Retina (tissue), 1 donor: ENCODE measurements at regions not wholly inside any gene's neighbourhood (a gene's known extent, or its start where the extent isn't known, plus 50 kb on each side); places are given as distances from the start of the nearest gene placed in this dataset.

ENCODE experiments used
- DNase-seq: peaks from one replicate; pipeline ENCODE4 v3.0.0-alpha.2; 2016

DNA sequence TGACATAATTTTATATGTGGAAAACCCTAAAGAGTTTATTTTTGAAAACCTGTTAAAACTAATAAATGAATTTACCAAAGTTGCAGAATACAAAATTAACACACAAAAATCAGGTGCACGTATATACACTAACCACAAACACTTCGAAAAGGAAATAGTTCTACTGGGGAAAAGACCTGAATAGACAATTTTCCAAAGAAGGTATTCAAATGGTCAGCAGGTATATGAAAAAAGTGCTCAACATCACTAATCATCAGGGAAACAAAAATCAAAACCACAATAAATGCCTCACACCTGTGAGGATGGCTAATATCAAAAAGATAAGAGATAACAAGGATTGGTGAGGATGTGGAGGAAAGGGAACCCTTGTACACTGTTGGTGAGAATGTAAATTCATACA lies 110.6 kb downstream of the PXDC1 start:
- DNase-seq: no peak

DNA sequence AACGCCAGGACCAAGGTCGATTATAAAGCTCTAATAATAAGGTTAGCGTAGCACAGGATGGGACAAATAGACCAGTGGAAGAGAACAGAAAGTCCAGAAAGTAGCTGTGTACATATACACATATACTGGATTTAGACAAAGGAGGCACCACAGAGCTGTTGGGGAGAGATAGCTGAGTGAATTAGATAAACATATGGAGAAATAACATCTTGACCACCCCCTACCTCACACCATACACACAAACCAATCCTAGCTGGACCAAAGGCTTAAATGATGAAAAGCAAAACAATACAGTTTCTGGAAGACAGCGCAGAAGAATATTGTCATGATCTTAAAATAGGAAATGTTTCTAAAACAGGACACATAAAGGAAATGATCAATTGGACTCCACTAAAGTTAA lies 112.9 kb downstream of the PXDC1 start:
- no peak for DNase-seq

DNA sequence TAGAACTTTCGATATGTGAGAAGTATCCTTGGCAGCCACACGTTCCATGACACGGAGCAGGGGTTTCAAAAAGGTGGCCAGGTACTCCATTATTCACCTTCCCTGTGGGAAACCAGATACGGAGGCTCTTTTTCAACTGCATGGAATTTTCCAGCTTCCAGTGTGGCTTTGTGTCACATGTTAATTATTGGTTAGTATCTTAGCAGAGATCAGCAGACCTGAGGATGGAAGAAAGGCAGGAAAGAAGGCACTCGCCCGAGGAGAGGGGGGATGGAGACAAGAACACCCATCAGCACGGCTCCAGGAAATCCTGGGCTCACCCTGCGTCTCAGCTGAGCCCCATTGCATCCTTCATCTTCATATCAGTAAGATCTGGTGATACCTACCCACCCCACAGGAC lies 115.5 kb downstream of the PXDC1 start:
- DNase-seq: no peak

DNA sequence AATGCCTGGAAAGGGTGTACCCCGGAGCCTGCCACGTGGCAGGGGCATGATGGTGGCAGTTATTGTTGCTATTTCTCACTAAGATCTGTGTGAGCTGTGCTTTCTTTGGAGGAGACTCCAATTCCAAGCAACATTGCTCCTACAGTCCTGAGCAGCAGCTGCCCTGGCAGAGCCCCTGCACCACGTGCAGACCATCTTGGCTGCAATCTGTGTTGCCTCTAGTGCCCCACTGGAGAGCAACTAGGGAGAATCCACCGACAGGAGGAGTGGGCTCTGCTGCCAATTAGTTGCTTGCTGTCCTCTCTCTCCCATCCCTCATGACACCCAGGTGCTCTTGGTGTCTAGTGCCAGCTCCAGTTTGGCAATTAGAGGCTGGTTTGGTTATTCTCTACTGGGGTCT lies 116.0 kb downstream of the PXDC1 start:
- no peak for DNase-seq

DNA sequence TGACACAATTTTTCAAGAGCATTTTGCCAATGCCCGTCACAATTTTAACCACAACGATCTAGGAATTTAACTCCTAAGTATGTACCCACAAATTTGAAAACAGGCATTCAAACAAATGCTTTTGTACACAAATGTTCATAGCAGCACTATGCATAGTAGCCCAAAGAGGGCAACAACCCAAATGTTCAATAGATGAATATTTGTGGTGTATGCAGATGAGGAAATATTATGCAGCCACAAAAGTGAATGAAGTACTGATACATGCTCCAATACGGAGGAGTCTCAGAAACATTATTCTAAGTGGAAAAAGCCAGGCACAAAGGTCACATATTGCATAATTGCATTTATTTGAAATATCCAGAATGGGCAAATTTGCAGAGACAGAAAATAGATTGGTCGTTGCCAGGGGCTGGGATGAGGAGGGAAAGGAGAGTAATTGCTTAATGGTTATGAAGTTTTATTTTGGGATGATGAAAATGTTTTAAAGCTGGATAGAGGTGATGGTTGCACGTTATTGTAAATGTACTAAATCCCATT lies 117.2 kb downstream of the PXDC1 start:
- no peak for DNase-seq

DNA sequence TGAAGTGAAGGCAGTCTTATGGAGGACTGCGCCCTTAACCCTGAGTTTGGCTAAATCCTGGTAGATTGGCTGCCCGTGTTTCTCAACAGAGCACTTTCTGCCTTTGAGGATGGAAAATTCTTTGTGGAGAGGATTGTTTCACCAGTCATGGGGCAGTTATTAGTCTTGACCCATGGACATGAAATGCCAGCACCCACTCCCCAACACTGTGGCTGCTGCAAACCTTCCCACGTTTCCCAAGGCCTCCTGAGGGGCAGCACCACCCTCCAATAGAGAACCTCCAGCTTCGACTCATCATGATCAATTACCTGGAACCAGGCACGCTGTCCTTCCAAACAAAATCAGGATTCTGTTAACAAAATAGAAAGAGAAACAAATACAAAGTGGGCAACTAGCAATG lies 117.8 kb downstream of the PXDC1 start:
- DNase-seq: no peak

DNA sequence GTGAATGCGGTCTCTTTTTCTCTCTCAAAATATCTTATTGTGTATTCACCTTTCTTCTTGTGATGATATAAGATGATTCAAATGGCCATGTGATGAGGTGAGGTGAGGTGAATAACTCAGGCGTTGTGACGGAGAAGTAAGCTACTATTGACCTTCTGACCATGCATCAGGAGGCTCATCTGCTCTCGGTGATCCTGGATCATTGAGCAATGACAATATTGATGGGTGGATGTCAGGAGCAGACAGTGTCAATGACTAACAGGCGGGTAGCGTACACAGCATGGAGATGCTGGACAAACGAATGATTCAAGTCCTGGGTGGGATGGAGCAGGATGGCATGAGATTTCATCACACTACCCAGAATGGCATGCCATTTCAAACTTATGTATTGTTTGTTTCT lies 119.6 kb downstream of the PXDC1 start:
- DNase-seq: no peak

DNA sequence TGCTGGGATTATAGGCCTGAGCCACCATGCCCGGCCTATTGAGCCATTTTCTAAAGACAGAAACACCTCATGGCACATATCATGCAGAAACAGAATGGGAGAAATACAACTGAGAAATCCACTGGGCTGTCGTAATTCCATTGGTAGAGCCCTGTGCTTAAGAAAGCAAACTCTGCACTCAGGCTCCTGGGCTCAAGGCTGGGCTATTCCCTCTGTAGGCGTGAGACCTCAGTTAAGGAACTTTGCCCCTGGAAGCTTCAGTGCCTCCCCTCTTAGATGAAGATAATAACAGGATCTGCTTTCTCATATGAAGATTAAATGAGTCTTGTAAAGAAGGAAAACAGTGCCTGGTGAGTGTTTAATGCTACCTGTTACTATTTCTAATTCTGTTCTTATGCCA lies 120.3 kb downstream of the PXDC1 start:
- DNase-seq: no peak

DNA sequence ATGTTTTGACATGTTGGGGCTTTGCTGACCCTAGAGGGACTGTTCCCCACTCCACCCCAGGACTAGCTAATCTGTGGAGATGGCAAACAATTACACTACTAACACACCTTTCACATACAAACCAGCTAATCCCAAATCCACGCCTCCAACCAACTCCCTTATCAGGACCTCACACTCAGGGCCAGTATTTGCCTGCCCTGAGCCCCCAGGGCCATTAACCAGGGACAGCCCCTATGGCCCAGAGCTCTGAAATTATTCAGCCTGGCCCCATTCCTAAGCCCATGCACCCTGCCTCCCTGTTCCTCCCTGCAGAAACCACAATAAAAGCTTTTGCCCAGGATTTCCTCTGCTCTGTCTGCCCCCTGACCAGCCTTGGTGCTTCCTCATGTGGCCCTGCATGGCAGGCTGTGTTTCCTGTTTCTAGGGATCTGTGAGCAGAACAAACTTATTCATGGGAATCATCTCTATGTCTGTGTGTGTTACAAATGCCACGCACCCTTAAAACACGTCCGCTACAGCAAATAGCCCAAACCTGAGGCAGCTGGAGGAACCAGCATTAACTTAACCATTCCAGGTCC lies 121.2 kb downstream of the PXDC1 start:
- no peak for DNase-seq

DNA sequence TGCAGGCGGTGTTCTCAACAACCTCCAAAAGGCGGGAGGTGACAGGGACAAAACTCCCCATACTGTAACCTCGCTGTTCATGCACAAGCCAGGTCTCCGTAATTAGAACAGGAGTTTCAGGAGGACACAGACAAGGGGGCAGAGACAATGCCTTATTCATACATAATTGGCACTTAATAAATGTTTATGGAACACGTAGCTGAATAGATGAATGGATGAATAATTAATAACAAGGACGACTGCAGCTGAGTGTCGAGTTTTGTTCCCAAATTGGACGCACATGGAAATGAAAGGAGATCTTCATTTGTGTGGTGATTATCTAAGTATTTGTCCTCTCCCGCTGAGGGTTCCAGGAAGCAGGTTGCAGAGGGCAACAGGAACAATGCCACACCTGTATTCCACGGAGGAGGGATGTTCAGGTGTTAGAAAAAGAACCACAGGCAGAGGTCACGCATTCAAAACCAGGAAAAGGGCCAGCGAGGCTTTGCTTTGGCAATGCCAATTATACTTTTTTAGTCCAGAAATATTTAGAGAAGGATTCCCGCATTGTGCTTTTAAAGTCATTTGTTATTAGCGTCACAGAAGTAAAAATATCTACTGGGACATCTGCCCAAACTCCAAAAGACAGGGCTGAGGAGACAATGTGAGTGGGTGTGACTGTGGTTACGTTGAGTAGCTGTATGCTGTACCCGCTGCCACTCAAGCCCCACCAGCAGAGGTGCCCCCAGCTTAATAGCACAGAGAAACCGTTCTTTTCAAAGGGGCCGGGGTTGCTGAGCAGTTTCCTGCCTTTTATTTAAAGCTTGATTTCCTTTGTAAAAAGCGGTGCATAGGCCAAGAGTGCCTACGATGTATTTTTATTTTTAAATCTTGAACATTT lies 123.3 kb downstream of the PXDC1 start:
- DNase-seq: peak; percentile 70

DNA sequence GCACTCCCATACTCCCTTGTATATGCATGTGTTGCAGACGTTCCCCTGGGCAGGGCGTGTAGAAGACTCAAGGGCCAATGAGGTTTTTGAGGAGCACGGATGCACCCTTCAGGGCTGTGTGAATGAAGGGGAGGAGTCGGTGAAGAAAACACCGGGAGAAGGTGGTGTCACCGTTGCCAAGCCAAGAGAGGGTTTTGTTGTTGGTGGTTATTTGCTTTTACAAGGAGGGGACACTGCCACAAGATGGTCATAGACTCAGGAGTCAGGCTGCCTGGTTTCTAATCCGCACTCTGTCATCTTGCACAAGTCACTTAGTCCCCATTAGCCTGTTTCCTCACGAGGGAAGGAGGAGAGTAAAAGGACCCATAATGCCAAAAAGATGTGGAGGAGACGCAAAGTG lies 124.0 kb downstream of the PXDC1 start:
- no peak for DNase-seq

DNA sequence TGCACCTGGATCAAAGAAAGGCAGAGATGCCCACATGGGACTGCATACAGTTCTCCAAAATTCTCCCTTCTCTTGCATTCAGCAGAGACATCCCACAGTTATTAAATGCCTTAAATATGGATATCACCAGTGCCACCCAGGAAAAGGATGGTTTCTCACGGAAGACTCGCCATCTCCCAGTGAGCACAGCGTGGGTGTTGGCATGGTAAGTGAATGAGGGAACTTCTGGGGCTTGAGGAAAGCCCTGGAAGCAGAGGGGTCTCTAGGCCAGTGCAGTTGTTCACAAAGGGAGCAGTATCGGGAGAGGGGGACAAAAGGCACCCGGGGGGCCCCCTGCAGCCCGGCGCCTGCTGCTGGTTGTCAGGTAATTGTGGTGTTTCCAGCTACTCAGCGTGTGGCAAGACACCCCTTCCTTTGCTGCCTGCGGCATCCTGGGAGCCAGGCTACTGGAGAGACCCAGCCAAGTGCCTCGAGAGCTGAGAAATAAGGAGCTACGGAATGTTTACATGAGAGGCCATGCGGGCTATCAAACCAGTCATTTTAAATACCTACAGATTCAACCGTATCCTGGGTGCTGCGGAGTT lies 125.4 kb downstream of the PXDC1 start:
- peak; percentile 29 for DNase-seq

DNA sequence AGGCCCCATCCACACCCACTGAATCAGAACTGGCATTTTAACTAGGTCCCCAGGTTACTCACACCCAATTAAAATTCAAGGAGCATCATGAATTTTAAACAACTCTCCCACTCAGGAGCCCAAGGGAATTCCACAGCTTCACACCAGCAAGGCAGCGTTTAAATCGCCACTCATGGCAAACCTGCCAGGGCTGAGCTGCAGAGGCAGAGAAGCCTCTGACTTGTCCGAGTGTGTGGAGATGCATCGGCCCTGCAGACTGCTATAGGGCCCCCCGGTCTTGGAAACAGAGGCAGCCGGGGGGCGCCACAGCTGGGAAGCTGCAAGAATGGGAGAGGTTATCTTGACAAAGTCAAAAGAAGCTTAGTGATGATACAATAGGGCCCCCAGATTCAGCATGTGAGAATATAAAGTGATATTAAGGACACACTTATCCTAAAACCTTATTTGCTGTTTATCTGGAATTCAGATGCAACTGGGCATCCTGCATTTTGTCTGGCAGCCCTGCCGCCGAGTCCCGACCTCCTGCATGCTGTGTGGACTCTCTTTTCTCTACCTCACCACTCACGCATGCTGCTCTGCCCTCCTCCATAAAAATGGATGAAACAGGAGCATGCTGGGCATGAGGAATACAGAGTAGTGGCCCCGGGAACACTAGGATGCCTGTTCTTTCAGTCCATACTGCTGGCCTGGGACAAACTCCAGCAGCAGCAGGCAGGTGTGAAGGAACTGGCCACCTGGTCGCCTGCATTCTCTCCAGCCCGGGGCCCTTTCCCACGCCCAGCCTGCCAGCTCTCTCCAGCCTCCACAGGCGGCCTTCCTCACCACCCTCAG lies 126.1 kb downstream of the PXDC1 start:
- peak; percentile 41 for DNase-seq

DNA sequence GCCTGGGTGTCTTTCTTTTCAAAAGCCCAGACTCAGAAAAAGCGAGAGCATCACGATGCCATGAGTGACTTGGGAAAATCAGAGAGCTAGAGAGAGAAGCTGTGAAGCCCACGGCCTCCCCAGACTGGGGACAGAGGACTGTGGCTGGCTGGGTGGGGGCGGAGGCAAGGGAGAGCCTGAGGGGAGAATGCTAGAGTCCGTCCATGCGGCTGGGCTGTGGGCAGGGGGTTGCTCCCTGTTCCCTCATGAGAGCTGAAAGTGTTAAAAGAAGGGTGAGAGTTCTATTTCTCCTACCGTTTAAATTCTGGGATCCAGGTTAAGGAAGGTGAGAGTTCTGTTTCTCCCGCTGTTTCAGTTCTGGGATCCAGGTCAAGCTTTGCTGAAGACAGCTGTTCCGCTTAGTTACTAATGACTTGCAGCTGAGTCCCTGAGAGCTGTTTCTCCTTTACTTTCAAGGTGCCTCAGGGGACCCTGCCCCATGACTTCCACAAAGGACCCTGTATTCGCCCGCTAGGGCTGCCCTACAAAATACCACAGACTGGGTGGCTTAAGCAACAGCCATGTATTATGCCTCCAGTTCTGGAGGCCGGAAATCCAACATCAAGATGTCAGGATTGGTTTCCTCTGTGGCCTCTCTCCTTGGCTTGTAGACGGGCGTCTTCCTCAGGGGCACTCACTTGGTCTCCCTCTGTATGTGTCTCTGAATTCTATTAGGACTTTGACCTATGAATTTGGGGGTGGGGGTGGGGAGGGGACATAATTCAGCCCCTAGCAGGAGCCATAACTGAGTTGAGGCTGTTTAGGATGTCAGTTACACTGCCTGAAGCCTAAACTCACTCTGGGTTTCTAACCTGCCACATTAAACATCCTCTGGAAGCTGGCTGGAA lies 127.0 kb downstream of the PXDC1 start:
- DNase-seq: peak; percentile 54

DNA sequence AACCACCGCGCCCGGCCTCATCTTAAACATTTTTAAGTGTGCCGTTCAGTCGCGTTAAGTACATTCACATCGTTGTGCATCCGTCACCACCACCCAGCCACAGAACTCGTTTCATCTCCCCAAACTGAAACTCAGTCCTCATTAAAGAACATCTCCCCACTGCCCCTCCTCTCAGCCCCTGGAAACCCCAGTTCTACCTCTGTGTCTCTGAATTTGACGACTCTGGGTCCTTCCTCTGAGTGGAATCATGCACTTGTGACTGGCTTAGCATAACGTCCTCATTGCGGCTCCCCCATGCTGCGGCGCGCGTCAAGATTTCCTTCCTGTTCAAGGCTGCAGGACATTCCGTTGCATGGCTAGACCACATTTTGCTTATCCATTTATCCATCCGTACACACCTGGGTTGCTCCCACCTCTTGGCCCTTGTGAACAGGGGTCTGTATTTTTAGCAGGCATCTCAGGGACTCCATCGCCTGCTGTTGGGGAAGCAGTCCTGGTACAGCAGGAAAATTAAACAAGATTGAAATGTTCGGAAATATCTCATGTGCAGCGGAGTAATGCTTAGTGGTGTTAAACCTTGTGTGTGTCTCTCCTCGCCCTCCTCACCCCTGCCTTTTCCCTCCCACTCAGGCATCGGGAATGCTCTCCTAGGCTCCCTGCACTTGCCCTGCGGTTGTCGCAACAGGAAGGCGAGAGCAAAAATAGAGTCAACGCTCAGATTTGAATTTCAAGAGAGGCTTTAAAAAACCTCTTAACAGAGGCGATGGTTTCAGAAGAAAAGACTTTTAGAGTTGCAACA lies 127.9 kb downstream of the PXDC1 start:
- DNase-seq: no peak

DNA sequence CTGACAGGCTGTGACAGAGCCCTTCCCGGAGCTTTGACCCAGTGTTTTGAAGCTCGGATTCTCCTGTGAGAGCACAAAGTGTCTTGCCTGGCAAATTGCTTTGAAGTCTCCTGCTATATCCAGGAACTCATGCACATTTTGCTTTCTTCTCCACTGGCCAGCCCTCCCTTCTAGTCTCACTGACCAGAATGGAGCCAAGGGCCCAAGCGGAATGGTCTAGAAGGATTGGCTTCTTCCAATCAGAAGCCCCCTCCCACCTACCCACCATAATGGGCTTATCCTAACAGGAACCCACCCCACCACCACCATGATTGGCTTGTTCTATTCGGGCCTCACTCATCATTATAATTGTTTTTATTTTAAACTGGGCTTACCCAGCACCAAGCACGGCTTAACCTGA lies 130.1 kb downstream of the PXDC1 start:
- no peak for DNase-seq

DNA sequence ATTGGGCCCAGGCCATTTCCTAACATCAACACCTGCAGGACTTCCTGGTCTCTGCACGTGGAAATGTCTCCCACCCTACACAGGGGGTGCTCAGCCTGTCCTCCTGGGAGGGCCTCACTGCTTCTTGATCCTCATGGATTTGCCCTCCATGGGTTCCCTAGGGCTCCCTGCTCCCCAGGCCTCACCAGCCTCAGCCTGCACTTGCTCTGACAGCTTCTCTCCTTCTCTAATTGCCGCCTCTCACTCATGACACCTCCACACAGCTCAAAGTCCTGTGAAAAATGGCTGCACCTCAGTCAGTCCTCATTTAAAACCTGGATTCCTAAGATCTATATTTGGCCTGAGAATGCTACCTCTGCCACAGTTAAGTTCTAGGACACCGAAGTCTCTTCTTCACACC lies 130.6 kb downstream of the PXDC1 start:
- no peak for DNase-seq

DNA sequence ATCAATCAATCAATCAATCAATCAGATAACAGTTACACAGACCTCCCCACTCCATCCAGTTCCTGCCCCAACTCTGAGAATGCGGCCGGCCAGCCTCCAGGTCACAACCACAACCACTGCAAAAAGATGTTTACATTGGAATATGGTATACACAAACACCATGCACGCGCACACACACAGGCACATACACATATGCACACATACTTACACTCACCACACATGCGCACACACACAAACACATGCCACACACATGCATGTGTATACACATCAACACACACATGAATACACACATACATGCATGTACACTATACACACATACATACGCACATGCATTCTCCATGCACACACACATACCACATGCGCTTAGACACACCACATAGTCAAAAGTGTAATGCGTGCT lies 131.1 kb downstream of the PXDC1 start:
- DNase-seq: no peak

DNA sequence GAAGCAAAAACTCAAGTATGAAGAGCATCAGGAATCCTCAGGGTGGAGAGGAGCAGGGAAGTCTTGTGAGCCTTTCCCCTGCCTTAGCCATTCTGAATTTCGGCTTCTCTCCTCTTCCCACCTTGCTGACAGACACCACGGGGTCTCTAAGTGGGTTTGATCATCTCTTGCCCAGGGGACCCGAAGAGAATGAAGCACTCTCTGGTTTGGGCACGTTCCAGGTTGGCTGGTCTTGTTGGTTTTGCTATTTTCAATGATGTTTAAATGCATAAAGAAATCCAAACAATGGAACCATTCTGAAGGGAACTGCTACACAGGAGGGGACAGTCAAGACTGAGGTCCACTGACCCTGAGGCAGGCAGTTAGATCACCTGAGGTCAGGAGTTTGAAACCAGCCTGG lies 131.7 kb downstream of the PXDC1 start:
- no peak for DNase-seq

DNA sequence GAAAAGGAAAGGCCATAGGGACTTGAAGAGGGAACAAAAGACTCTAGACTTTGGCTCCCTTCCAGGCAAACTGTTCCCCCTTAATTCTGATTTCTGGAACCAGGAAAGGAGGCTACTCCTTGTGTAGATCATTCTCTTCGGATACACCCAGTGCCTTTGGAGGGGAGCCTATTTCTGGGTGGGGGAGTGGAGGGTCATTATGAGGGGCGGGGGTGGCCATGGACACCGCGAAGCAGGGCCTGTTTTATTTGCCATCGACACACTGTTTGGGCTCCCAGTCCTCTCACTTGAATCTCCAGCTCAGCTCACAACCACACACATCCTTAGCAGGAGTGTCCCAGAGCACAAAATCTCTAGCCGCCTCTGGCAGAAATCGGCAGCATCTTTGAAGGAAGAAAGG lies 132.3 kb downstream of the PXDC1 start:
- no peak for DNase-seq

DNA sequence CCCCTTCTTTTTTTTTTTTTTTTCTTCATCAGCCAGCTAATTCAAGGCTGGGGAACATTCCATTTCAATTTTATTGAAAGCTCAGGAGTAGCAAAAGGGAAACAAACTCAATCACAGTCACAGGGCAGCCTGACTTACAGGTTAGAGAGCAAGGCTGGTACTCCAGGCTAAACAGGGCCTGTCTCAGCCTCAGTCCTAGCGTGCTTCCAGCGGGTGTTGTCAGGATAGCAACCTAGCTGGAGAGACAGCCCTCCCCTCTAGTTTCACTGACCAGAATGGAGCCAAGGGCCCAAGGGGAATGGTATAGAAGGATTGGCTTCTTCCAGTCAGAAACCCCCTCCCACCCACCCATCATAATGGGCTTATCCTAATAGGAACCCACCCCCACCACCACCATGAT lies 132.9 kb downstream of the PXDC1 start:
- DNase-seq: no peak
